HG03066 (cell line): ENCODE measurements at regions not wholly inside any gene's neighbourhood (a gene's known extent, or its start where the extent isn't known, plus 50 kb on each side); places are given as distances from the start of the nearest gene placed in this dataset.
"Not testable (repeated sequence)": the region's sequence is repeated elsewhere in the genome, so short reads cannot be mapped to it uniquely, and the experiment has no call there.

Source experiments
- ATAC-seq: cut with Tn5 transposase; IDR thresholded peaks from one replicate; pipeline ENCODE4 v1.9.1; 2021; ENCODE audit warnings: low read depth; ENCODE audit not compliant: unreplicated experiment

DNA sequence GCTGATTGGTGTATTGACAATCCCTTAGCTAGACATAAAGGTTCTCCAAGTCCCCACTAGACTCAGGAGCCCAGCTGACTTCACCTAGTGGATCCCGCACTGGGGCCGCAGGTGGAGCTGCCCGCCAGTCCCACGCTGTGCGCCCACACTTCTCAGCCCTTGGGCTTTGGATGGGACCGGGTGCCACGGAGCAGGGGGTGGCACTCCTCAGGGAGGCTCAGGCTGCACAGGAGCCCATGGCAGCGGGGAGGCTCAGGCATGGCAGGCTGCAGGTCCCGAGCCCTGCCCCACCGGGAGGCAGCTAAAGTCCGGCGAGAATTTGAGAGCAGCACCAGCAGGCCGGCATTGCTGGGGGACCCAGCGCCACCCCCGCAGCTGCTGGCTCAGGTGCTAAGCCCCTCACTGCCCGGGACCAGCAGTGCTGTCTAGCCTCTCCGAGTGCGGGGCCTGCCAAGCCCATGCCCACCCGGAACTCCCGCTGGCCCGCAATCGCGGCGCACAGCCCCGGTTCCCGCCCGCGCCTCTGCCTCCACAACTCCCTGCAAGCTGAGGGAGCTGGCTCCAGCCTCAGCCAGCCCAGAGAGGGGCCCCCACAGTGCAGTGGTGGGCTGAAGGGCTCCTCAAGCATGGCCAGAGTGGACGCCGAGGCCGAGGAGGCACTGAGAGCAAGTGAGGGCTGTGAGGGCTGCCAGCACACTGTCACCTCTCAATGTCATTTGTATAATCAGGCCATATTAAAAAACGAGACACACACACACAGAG, 437.2 kb downstream of the CSNK1G3 start:
- no peak for ATAC-seq

DNA sequence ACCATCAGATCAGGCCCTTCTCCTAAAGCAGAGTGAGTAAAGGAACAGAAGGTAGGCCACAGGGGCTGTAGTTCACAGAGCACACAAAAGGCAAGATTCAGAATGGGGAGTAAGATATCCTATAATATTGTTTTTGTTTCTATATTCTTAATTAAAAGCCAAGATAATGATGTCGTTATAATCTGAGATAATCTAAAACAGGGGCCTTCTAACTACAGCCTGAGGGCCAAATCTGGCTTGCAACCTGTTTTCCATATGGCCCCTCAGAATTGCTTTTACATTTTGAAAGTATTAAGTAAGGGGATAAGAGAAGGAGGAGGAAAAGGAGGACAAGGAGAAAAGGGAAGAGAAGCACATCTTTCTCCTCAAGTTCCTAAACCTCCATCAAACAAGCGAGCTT, 435.8 kb downstream of the CSNK1G3 start:
- no peak for ATAC-seq

DNA sequence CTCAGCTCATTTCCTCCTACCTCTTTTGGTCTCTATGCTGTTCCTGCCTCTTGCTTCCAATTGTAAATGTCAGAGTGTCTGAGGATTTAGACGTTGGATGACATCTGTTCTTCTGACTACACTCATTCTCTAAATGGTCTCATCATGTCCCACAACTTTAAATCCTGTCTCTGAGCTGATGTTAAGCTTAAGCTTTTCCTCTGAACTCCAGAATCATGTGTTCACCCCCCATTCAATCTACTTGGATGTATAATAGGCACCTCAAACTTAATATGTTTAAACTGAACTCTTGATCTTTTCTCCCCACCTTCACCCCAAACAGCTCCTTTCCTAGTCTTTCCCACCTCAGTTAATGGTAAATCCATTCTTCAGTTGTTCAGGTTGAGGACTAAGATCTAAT, 433.6 kb downstream of the CSNK1G3 start:
- no peak for ATAC-seq

GRCh38 chr5:123943151-123943550, 431.2 kb downstream of the CSNK1G3 start:
- ATAC-seq = no peak

DNA sequence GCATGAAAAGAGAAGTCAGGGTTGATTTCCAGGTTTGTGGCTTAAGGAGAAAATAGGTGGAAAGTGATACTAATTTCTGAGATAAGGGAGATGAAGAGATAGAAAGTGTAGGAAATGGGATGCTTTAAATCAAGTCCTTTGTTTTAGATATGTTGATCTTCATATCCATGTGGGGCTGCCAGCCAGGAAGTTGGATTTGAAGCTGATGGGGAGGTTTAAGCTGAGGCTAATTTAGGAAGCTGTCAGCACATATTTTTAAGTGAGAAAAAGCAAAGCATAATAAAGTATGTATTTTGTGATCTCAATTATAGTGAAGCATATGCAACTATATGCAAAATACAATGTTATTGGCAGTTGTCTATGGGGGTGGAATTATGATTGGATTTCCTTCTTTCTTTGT, 428.4 kb downstream of the CSNK1G3 start:
- ATAC-seq = no peak

GRCh38 chr5:123937230-123937629, 425.3 kb downstream of the CSNK1G3 start:
- ATAC-seq = no peak

DNA sequence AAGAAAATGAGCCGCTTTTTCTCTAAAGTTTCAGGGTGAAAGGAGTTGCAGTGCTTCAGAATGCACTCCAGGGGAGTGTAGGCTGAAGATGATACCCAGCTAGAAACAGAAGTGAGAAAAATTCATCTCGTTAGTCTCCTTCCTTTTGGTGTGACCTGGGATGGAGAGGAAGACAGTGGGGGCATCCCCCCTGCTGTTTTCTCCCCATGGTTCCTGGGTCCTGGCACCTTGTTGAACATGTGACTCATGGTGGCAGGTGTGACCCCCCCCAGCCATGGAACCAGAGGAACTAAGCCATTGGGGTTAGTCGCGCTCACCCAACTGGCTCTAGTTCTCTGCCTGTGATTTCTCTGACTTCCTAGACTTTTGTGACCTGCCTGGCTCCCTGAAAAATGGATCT, 424.6 kb downstream of the CSNK1G3 start:
- no peak for ATAC-seq

GRCh38 chr5:123933812-123934211, 421.8 kb downstream of the CSNK1G3 start:
- not testable (repeated sequence) for ATAC-seq

DNA sequence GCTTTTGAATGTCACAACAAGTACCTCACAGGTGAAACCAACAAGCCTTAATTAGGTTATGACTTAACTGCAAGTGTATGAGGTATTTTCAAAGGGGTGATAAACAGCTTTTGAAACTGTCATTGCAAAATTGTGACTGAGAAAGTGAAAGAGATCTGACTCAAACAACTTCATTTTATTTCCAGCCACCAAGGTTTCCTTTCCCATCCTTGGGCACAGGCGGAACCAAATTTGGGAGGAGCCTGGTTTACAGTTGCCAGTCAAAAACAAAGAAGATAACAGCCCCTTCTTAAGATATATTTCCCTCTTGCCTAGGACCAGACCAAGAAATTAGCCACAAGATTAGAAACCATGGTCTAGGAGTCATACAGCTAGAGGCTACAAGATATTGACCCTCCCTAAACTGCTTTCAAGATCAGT, 417.1 kb downstream of the CSNK1G3 start:
- no peak for ATAC-seq

- no peak for ATAC-seq
Measured at GRCh38 chr5:123928401-123928800, 416.4 kb downstream of the CSNK1G3 start.

GRCh38 chr5:123921193-123921592, 409.2 kb downstream of the CSNK1G3 start:
- no peak for ATAC-seq

- no peak for ATAC-seq
Measured at GRCh38 chr5:123916345-123917121, 404.6 kb downstream of the CSNK1G3 start.

- no peak for ATAC-seq
Measured at GRCh38 chr5:123914333-123914732, 402.4 kb downstream of the CSNK1G3 start.

DNA sequence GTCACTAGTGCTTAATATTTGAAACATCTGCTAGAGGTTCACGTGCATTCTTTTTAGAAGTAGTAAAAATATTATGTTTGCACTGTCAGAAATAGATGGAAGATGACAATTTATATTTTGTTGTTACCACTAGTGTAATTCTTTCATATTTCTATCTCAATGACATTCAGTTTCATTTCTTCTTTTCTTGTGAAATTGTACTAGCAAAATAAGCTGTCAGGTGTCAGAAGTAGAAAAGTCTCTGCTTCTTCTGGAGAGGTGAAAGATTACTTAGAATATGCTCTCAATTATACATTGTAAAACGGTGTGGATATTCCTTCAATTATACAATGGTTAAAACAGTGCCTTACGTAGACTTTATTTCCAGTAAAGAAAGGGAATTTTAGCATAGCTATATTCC, 395.4 kb downstream of the CSNK1G3 start:
- peak; percentile 49 for ATAC-seq

- ATAC-seq = no peak
Measured at GRCh38 chr5:123906698-123907295, 394.8 kb downstream of the CSNK1G3 start.

DNA sequence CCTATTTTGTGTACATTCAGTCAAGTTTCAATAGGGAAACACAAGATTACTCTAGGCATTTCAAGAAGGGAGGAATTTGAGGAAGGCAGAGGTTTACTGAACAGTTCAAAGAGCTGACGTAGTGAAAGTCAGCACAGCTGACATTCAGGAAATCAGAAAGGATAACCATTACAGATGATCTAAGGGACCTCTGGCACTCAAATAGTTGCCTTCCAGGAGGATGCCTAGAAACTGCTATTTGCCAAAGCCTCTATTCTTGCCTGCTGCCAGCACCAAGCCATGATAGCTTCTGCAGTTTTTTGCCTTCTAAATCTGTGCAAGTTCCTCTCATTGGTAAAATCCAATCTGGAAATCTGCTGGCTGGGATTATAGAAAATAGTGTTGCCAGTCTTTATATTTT, 373.1 kb downstream of the CSNK1G3 start:
- no peak for ATAC-seq

DNA sequence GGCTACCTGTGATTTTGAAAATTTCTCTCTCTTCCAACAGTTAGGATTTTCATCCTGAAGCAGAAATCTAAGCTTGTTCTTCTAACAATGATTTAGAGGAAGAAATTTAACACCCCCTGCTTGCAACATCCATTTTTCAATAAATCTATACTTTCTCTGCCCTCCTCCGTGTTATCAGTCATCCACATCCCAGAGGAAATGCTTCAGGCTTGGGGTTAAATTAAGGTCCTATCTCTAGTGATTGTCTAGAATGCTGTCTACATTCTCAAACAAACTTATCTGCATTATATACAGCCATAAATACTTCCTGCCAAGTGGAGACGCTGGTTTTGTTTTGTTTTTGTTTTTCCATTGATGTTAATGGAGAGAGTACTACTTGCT, 371.0 kb downstream of the CSNK1G3 start:
- ATAC-seq = no peak

- no peak for ATAC-seq
Measured at GRCh38 chr5:123882319-123882964, 370.5 kb downstream of the CSNK1G3 start.

GRCh38 chr5:123881759-123882244, 369.8 kb downstream of the CSNK1G3 start:
- no peak for ATAC-seq

DNA sequence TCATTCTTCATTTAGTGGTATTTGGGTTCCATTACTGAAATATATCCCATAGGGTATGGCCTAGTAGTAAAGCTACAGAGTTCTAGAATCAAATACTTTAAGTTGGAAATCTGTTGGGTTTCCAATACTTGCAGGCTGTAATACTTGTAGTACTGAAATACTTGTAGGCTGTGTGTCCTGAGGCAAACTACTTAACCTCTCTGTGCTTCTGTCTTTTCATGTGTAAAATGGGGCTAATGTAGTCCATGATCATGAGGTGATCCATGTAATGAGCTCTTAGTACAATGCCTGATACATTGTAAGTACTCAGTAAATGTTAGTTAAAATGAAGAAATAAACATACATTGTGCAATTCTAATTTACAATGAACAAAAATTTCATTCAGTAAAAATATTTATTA, 368.9 kb downstream of the CSNK1G3 start:
- no peak for ATAC-seq

GRCh38 chr5:123879071-123879470, 367.1 kb downstream of the CSNK1G3 start:
- no peak for ATAC-seq
